OCI-LY1 (cell line): ENCODE measurements at regions not wholly inside any gene's neighbourhood (a gene's known extent, or its start where the extent isn't known, plus 50 kb on each side); places are given as distances from the start of the nearest gene placed in this dataset.
"Not testable (repeated sequence)": the region's sequence is repeated elsewhere in the genome, so short reads cannot be mapped to it uniquely, and the experiment has no call there.

Experiments used
- H2AFZ ChIP-seq: fragments of 200-600 bp; sonication (generic), shearing (Covaris generic); 2 replicates; pipeline ENCODE4 v1.6.0; 2014; ENCODE audit warnings: antibody characterized with exemption, mild to moderate bottlenecking, low read length
- H3F3A ChIP-seq: fragments of 200-600 bp; sonication (generic), shearing (Covaris generic); 2 replicates; pipeline ENCODE4 v1.6.0; 2014; ENCODE audit warnings: mild to moderate bottlenecking, antibody characterized with exemption, low read length, moderate library complexity; ENCODE audit not compliant: insufficient read depth
- H3K27ac ChIP-seq: fragments of 200-600 bp; sonication (generic); 2 replicates; pipeline ENCODE4 v1.5.1; 2014; ENCODE audit warnings: low read length, mixed run types, mild to moderate bottlenecking, low read depth; ENCODE audit not compliant: poor library complexity, severe bottlenecking
- H3K27me3 ChIP-seq: fragments of 200-600 bp; sonication (generic); 2 replicates; pipeline ENCODE4 v1.6.0; 2014; ENCODE audit warnings: antibody characterized with exemption, mild to moderate bottlenecking, low read length, moderate library complexity; ENCODE audit not compliant: insufficient read depth
- H3K36me3 ChIP-seq: fragments of 200-600 bp; sonication (generic); 2 replicates; pipeline ENCODE4 v1.6.1; 2014; ENCODE audit warnings: mild to moderate bottlenecking, antibody characterized with exemption, low read length, moderate library complexity, mixed read lengths; ENCODE audit not compliant: insufficient read depth
- H3K4me1 ChIP-seq: fragments of 200-600 bp; sonication (generic); 2 replicates; pipeline ENCODE4 v1.5.1; 2014; ENCODE audit warnings: mild to moderate bottlenecking, low read length, moderate library complexity; ENCODE audit not compliant: insufficient read depth, severe bottlenecking
- H3K4me2 ChIP-seq: fragments of 200-600 bp; sonication (generic), shearing (Covaris generic); 2 replicates; pipeline ENCODE4 v1.6.1; 2014; ENCODE audit warnings: low read length
- H3K4me3 ChIP-seq: fragments of 200-600 bp; sonication (generic); 2 replicates; pipeline ENCODE4 v1.5.1; 2014; ENCODE audit warnings: low read length, low read depth, mild to moderate bottlenecking, mixed read lengths; ENCODE audit not compliant: poor library complexity, severe bottlenecking
- H3K79me2 ChIP-seq: fragments of 200-600 bp; shearing (Covaris generic); 2 replicates; pipeline ENCODE4 v1.6.1; 2016; ENCODE audit warnings: mixed run types, low read length, mixed read lengths; ENCODE audit not compliant: insufficient read depth
- H3K9ac ChIP-seq: fragments of 200-600 bp; sonication (generic), shearing (Covaris generic); 2 replicates; pipeline ENCODE4 v1.6.1; 2014; ENCODE audit warnings: mild to moderate bottlenecking, low read length, mixed read lengths
- H3K9me2 ChIP-seq: fragments of 200-600 bp; sonication (generic), shearing (Covaris generic); 2 replicates; pipeline ENCODE4 v1.6.1; 2014; ENCODE audit warnings: low read depth, mild to moderate bottlenecking, low read length, mixed read lengths
- H3K9me3 ChIP-seq: fragments of 200-600 bp; shearing (Covaris generic); 2 replicates; pipeline ENCODE4 v1.6.1; 2014; ENCODE audit warnings: low read length, mixed read lengths
- H4K20me1 ChIP-seq: fragments of 200-600 bp; sonication (generic), shearing (Covaris generic); 2 replicates; pipeline ENCODE4 v1.6.0; 2016; ENCODE audit warnings: mild to moderate bottlenecking, low read length; ENCODE audit not compliant: insufficient read depth

GRCh38 chrX:92081250-92081649 is 302.1 kb downstream of the PCDH11X start:
- not testable (repeated sequence) for H3K4me2 ChIP-seq, H3K36me3 ChIP-seq, H3K9me2 ChIP-seq, H3F3A ChIP-seq, H2AFZ ChIP-seq, H3K4me3 ChIP-seq, H3K9me3 ChIP-seq, H3K27ac ChIP-seq, H4K20me1 ChIP-seq, H3K4me1 ChIP-seq, H3K79me2 ChIP-seq, H3K27me3 ChIP-seq, H3K9ac ChIP-seq

- H3K9me2 ChIP-seq, H2AFZ ChIP-seq, H3K27me3 ChIP-seq, H3K4me3 ChIP-seq, H3K4me1 ChIP-seq, H3K9me3 ChIP-seq, H3F3A ChIP-seq, H3K36me3 ChIP-seq, H3K4me2 ChIP-seq, H4K20me1 ChIP-seq, H3K27ac ChIP-seq, H3K9ac ChIP-seq, H3K79me2 ChIP-seq: not testable (repeated sequence)
Observed at GRCh38 chrX:92090756-92091155, 311.6 kb downstream of the PCDH11X start.

- H3K4me1 ChIP-seq, H3K4me2 ChIP-seq, H3K36me3 ChIP-seq, H4K20me1 ChIP-seq, H3K4me3 ChIP-seq, H3F3A ChIP-seq, H3K27me3 ChIP-seq, H3K9ac ChIP-seq, H3K79me2 ChIP-seq, H3K9me2 ChIP-seq, H2AFZ ChIP-seq, H3K9me3 ChIP-seq, H3K27ac ChIP-seq: not testable (repeated sequence)
Observed at GRCh38 chrX:92098136-92098535, 319.0 kb downstream of the PCDH11X start.

- H4K20me1 ChIP-seq, H3K4me1 ChIP-seq: not testable (repeated sequence)
Observed at GRCh38 chrX:92100095-92100494, 320.9 kb downstream of the PCDH11X start.

GRCh38 chrX:92105693-92106092 is 326.5 kb downstream of the PCDH11X start:
- not testable (repeated sequence) for H3K4me3 ChIP-seq, H3K9me2 ChIP-seq, H3K4me1 ChIP-seq, H3K36me3 ChIP-seq, H3K9me3 ChIP-seq, H3K9ac ChIP-seq, H3K27me3 ChIP-seq, H3F3A ChIP-seq, H4K20me1 ChIP-seq, H3K27ac ChIP-seq, H3K79me2 ChIP-seq, H3K4me2 ChIP-seq, H2AFZ ChIP-seq

More at GRCh38 chrX:92100095-92100494, 320.9 kb downstream of the PCDH11X start:
- not testable (repeated sequence) for H3K4me3 ChIP-seq, H3K4me2 ChIP-seq, H3K27me3 ChIP-seq, H3K36me3 ChIP-seq, H3K27ac ChIP-seq, H3F3A ChIP-seq, H2AFZ ChIP-seq, H3K9me3 ChIP-seq, H3K9ac ChIP-seq, H3K79me2 ChIP-seq, H3K9me2 ChIP-seq

- H4K20me1 ChIP-seq, H3K36me3 ChIP-seq, H3K4me1 ChIP-seq, H3K4me2 ChIP-seq, H2AFZ ChIP-seq, H3K4me3 ChIP-seq, H3F3A ChIP-seq, H3K9me3 ChIP-seq, H3K9me2 ChIP-seq, H3K27ac ChIP-seq, H3K27me3 ChIP-seq, H3K9ac ChIP-seq, H3K79me2 ChIP-seq: not testable (repeated sequence)
Observed at GRCh38 chrX:92106671-92107070, 327.5 kb downstream of the PCDH11X start.

- H3K4me3 ChIP-seq, H2AFZ ChIP-seq, H3K27ac ChIP-seq, H3F3A ChIP-seq, H3K9ac ChIP-seq, H3K4me1 ChIP-seq, H3K79me2 ChIP-seq, H3K27me3 ChIP-seq, H3K4me2 ChIP-seq, H3K9me3 ChIP-seq, H3K36me3 ChIP-seq, H3K9me2 ChIP-seq, H4K20me1 ChIP-seq: not testable (repeated sequence)
Observed at GRCh38 chrX:92110410-92110911, 331.3 kb downstream of the PCDH11X start.

GRCh38 chrX:92117701-92118100 is 338.5 kb downstream of the PCDH11X start:
- not testable (repeated sequence) for H3K4me3 ChIP-seq, H3K4me1 ChIP-seq, H3K27me3 ChIP-seq, H3K4me2 ChIP-seq, H3K9me2 ChIP-seq, H2AFZ ChIP-seq, H3K79me2 ChIP-seq, H3K9me3 ChIP-seq, H3K36me3 ChIP-seq, H3K9ac ChIP-seq, H3K27ac ChIP-seq, H4K20me1 ChIP-seq, H3F3A ChIP-seq
